CD4-positive, alpha-beta T cell (primary cell): ENCODE measurements at regions not wholly inside any gene's neighbourhood (a gene's known extent, or its start where the extent isn't known, plus 50 kb on each side); places are given as distances from the start of the nearest gene placed in this dataset.

Experiments used
- ATAC-seq: fragments of 200-7000 bp; cut with Tn5 transposase; one replicate; pipeline ENCODE4 v1.10.0; 2022; ENCODE audit warnings: mild to moderate bottlenecking; ENCODE audit not compliant: poor library complexity
- CTCF ChIA-PET: fragments of 350-600 bp; sonication (Branson Sonifier 250); formaldehyde crosslinking; loops from one replicate; lab custom pipeline; 2021; ENCODE audit warnings: antibody characterized with exemption, inconsistent platforms; lab: Charles Lee
- POLR2A ChIA-PET: fragments of 350-600 bp; sonication (Branson Sonifier 250); formaldehyde crosslinking; loops from one replicate; lab custom pipeline; 2021; ENCODE audit warnings: antibody characterized with exemption, inconsistent platforms; lab: Charles Lee
- DNase-seq, 14 experiments: peaks; one replicate each; pipeline ENCODE4 v3.0.0-alpha.2; 2013 to 2020; ENCODE audit warnings: mixed read lengths in 2 of 14
- H3K27ac ChIP-seq, 2 donors: one replicate each; pipeline versions ENCODE4 v1.5.1 to v1.7.0; 2013; ENCODE audit warnings: low read length in 2 of 2, low read depth in 1 of 2, mild to moderate bottlenecking in 1 of 2
- H3K27me3 ChIP-seq, 2 experiments: 1 replicate in 1 of 2; 2 replicates in 1 of 2; pipeline versions ENCODE4 v1.6.1 to v1.7.0; 2013; ENCODE audit warnings: low read length in 2 of 2, control low read depth in 1 of 2, mild to moderate bottlenecking in 1 of 2, moderate library complexity in 1 of 2; ENCODE audit not compliant: insufficient read depth in 2 of 2, control insufficient read depth in 1 of 2
- H3K36me3 ChIP-seq: one replicate; pipeline ENCODE4 v1.6.1; 2013; ENCODE audit warnings: low read length, control low read depth; ENCODE audit not compliant: insufficient read depth
- H3K4me1 ChIP-seq: one replicate; pipeline ENCODE4 v1.6.1; 2013; ENCODE audit warnings: low read length, control low read depth; ENCODE audit not compliant: insufficient read depth
- H3K4me3 ChIP-seq: one replicate; pipeline ENCODE4 v1.5.1; 2013; ENCODE audit warnings: mild to moderate bottlenecking, low read length, moderate library complexity
- H3K9me3 ChIP-seq, 2 experiments: 1 replicate in 1 of 2; 2 replicates in 1 of 2; pipeline versions ENCODE4 v1.6.1 to v1.7.0; 2013; ENCODE audit warnings: low read length in 2 of 2, mild to moderate bottlenecking in 2 of 2, control low read depth in 1 of 2, moderate library complexity in 1 of 2; ENCODE audit not compliant: control insufficient read depth in 1 of 2, insufficient read depth in 1 of 2
- H3K27ac Mint-ChIP-seq: one replicate; pipeline ENCODE4 v1.8.0; 2020; ENCODE audit warnings: mixed read lengths
- H3K27me3 Mint-ChIP-seq: one replicate; pipeline ENCODE4 v1.8.0; 2021; ENCODE audit warnings: mixed read lengths
- H3K36me3 Mint-ChIP-seq: one replicate; pipeline ENCODE4 v1.8.0; 2021; ENCODE audit warnings: low read depth, mixed read lengths
- H3K4me1 Mint-ChIP-seq: one replicate; pipeline ENCODE4 v1.8.0; 2021; ENCODE audit warnings: low read depth, mixed read lengths
- H3K4me3 Mint-ChIP-seq: one replicate; pipeline ENCODE4 v1.8.0; 2020; ENCODE audit warnings: mild to moderate bottlenecking, mixed read lengths
- H3K9me3 Mint-ChIP-seq: one replicate; pipeline ENCODE4 v1.8.0; 2020; ENCODE audit warnings: mixed read lengths
- CTCF ChIP-seq: fragments of 200-600 bp; IDR thresholded peaks from one replicate; pipeline ENCODE4 v1.8.0; 2022; ENCODE audit warnings: antibody characterized with exemption, mild to moderate bottlenecking
- intact Hi-C, 2 experiments: fragments of 100-400 bp; cut with DNase I in 1 of 2; cut with micrococcal nuclease in 1 of 2; formaldehyde crosslinking; loops; one replicate each; pipeline versions ENCODE4 v1.15.1 to v1.9.0; 2023 to 2025; cut with DNase I, micrococcal nuclease

- ChIA-PET POLR2A (no interaction called here), CTCF (interaction anchor here (0.7 kb wide), 1 partner anchor 11 kb away, joined by 3 read pairs; no protein-coding TSS in a partner anchor)
- Mint-ChIP-seq H3K27ac (no peak overlapping the region), H3K36me3 (no peaks in the 10 kb centered on the region), H3K27me3 (peaks cover 5% of the 10 kb centered on the region), H3K9me3 (peaks cover 3% of the 10 kb centered on the region), H3K4me1 (no peaks in the 10 kb centered on the region), H3K4me3 (no peak overlapping the region)
- ATAC-seq (no peak), DNase-seq (no peak)
- Histone ChIP-seq H3K4me1 (no peaks in the 10 kb centered on the region), H3K4me3 (no peak overlapping the region), H3K27me3 (no peaks in the 10 kb centered on the region), H3K36me3 (no peaks in the 10 kb centered on the region), H3K9me3 (no peaks in the 10 kb centered on the region), H3K27ac (no peak overlapping the region)
- intact Hi-C loops, result no loop called here
- TF ChIP-seq CTCF, result no peak
Observed at GRCh38 chr12:114172135-114172534, 206.0 kb upstream of the RBM19 start.

GRCh38 chr12:114168061-114168460 lies 201.9 kb upstream of the RBM19 start:
- ChIA-PET POLR2A (no interaction called here), CTCF (no interaction called here)

DNA sequence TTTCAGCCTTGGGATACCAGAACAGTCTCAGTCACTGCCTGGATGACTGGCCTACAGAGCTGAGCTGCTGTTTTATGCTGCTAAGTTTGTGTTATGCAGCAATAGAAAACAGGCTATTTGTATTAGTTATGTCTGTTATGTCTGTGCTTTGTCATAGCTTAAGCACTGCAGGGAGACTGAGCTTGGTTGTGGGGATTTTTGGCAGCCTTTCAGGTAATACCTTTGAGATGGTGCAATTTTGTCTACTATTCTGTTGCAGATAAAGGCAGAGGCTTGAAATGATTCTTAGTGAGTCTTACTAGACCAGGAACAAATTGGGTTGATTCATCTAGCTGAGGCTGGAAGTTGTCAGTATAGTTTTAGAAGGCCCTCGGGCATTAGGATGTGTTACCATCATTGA lies 201.3 kb upstream of the RBM19 start:
- ChIA-PET CTCF (no interaction called here), POLR2A (no interaction called here)
- intact Hi-C loops, result no loop called here
- H3K4me3 Mint-ChIP-seq, result no peak overlapping the region
- no peaks in the 10 kb centered on the region for H3K27me3 ChIP-seq
- DNase-seq (no peak), ATAC-seq (no peak)
- H3K4me1 ChIP-seq, result no peaks in the 10 kb centered on the region
- H3K9me3 ChIP-seq, result peaks cover 0 to 5% of the 10 kb centered on the region in 2 experiments
- no peaks in the 10 kb centered on the region for H3K36me3 Mint-ChIP-seq
- H3K27ac ChIP-seq, result no peak overlapping the region
- peaks cover 13% of the 10 kb centered on the region for H3K27me3 Mint-ChIP-seq
- no peak overlapping the region for H3K4me3 ChIP-seq
- H3K27ac Mint-ChIP-seq, result no peak overlapping the region
- H3K9me3 Mint-ChIP-seq, result peaks cover 3% of the 10 kb centered on the region
- H3K36me3 ChIP-seq, result no peaks in the 10 kb centered on the region
- no peak for TF ChIP-seq CTCF
- H3K4me1 Mint-ChIP-seq, result no peaks in the 10 kb centered on the region

More at GRCh38 chr12:114168061-114168460, 201.9 kb upstream of the RBM19 start:
- DNase-seq (no peak), ATAC-seq (no peak)
- Histone ChIP-seq H3K9me3 (peaks cover 0 to 5% of the 10 kb centered on the region in 2 experiments), H3K27ac (no peak overlapping the region), H3K36me3 (no peaks in the 10 kb centered on the region), H3K27me3 (no peaks in the 10 kb centered on the region), H3K4me1 (no peaks in the 10 kb centered on the region), H3K4me3 (no peak overlapping the region)
- H3K36me3 Mint-ChIP-seq, result no peaks in the 10 kb centered on the region
- H3K4me1 Mint-ChIP-seq, result no peaks in the 10 kb centered on the region
- H3K27ac Mint-ChIP-seq, result no peak overlapping the region
- TF ChIP-seq CTCF, result no peak
- H3K9me3 Mint-ChIP-seq, result peaks cover 3% of the 10 kb centered on the region
- intact Hi-C loops, result no loop called here
- peaks cover 13% of the 10 kb centered on the region for H3K27me3 Mint-ChIP-seq
- no peak overlapping the region for H3K4me3 Mint-ChIP-seq
